SK-N-SH treated with all-trans-retinoic acid at 6 μM for 48 hours (cell line): ENCODE measurements at regions not wholly inside any gene's neighbourhood (a gene's known extent, or its start where the extent isn't known, plus 50 kb on each side); places are given as distances from the start of the nearest gene placed in this dataset.

Experiments
- CSDC2 ChIP-seq: fragments of 250-450 bp; sonication (Bioruptor Pico); IDR thresholded peaks from 2 replicates; pipeline ENCODE4 v1.5.0; 2020; ENCODE audit warnings: mild to moderate bottlenecking, moderate library complexity
- PPARA ChIP-seq: fragments of 250-450 bp; sonication (Bioruptor Pico); IDR thresholded peaks from 2 replicates; pipeline ENCODE4 v1.5.0; 2020; ENCODE audit warnings: mild to moderate bottlenecking, borderline replicate concordance
- RARB ChIP-seq: fragments of 250-450 bp; sonication (Bioruptor Pico); IDR thresholded peaks from 2 replicates; pipeline ENCODE4 v1.8.0; 2021; ENCODE audit warnings: mild to moderate bottlenecking, moderate library complexity
- ZNF70 ChIP-seq: fragments of 450-650 bp; formaldehyde crosslinking; IDR thresholded peaks from 2 replicates; pipeline ENCODE4 v1.5.0; 2020; ENCODE audit warnings: mild to moderate bottlenecking, moderate library complexity

- TF ChIP-seq PPARA (no peak), CSDC2 (CRISPR knock-in tag) (no peak), RARB (CRISPR knock-in tag) (no peak), ZNF70 (no peak)
Measured at GRCh38 chr3:189531271-189531670, 99.9 kb upstream of the TP63 start.
